ENCODE measurements at regions not wholly inside any gene's neighbourhood (a gene's known extent, or its start where the extent isn't known, plus 50 kb on each side); places are given as distances from the start of the nearest gene placed in this dataset.

DNA sequence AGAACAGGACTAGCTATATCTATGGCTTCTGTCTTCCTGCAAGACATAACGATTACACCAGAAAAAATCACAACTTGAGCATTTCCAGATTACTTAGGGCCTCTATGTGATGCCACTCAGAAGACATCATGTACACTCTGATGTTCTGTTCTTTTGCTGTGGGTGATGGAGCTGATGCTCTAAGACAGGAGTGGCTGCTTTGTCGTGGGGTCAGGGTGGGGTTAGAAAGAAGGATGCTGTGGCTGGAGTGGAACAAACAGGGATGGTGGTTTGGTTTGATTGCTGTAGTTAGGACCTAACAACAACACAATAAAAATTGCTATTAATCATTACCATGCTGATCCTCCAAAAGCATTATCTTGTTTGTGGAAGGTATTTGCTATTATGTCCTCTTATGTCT is 120.3 kb upstream of the ARHGAP20 start:
- H3K4me3 ChIP-seq (ENCODE audit: low read depth in 1 of 2, low read length in 1 of 2) = no peak overlapping the region
- TF ChIP-seq, protein P1, sequence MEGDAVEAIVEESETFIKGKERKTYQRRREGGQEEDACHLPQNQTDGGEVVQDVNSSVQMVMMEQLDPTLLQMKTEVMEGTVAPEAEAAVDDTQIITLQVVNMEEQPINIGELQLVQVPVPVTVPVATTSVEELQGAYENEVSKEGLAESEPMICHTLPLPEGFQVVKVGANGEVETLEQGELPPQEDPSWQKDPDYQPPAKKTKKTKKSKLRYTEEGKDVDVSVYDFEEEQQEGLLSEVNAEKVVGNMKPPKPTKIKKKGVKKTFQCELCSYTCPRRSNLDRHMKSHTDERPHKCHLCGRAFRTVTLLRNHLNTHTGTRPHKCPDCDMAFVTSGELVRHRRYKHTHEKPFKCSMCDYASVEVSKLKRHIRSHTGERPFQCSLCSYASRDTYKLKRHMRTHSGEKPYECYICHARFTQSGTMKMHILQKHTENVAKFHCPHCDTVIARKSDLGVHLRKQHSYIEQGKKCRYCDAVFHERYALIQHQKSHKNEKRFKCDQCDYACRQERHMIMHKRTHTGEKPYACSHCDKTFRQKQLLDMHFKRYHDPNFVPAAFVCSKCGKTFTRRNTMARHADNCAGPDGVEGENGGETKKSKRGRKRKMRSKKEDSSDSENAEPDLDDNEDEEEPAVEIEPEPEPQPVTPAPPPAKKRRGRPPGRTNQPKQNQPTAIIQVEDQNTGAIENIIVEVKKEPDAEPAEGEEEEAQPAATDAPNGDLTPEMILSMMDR (IDR thresholded peaks at IDR 0.05) = no peak
- H3K27ac ChIP-seq = no peak overlapping the region
- no peaks in the 10 kb centered on the region for H3K9me3 ChIP-seq
- H3K27me3 ChIP-seq = no peaks in the 10 kb centered on the region
- H3K36me3 ChIP-seq = no peaks in the 10 kb centered on the region
- H3K4me1 ChIP-seq (ENCODE audit: control insufficient read depth in 1 of 2, insufficient read depth in 1 of 2, low read depth in 1 of 2, low read length in 1 of 2) = no peaks in the 10 kb centered on the region

DNA sequence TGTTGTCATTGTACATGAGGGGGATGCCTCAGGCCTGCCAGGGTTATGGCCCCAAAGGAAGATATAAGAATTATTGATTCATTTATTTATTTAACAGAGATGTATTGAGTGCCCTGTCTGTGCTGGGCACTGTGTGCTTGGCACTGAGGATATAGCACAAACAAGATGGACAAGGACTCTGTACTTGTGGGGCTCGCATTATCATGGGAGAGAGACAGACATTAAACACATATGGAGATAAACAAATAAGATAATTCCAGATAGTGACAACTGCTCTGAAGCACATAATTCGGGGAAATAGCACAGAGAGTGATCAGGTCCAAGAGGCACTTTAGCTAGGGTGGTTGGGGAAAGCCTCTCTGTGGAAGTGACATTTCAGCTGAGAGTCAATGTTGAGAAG is 119.8 kb upstream of the ARHGAP20 start:
- no peak overlapping the region for H3K27ac ChIP-seq
- no peaks in the 10 kb centered on the region for H3K4me1 ChIP-seq (ENCODE audit: control insufficient read depth in 1 of 2, insufficient read depth in 1 of 2, low read depth in 1 of 2, low read length in 1 of 2)
- no peaks in the 10 kb centered on the region for H3K36me3 ChIP-seq
- TF ChIP-seq, protein P1 (IDR thresholded peaks at IDR 0.05) = no peak
- H3K9me3 ChIP-seq = no peaks in the 10 kb centered on the region
- no peak overlapping the region for H3K4me3 ChIP-seq (ENCODE audit: low read depth in 1 of 2, low read length in 1 of 2)
- no peaks in the 10 kb centered on the region for H3K27me3 ChIP-seq

DNA sequence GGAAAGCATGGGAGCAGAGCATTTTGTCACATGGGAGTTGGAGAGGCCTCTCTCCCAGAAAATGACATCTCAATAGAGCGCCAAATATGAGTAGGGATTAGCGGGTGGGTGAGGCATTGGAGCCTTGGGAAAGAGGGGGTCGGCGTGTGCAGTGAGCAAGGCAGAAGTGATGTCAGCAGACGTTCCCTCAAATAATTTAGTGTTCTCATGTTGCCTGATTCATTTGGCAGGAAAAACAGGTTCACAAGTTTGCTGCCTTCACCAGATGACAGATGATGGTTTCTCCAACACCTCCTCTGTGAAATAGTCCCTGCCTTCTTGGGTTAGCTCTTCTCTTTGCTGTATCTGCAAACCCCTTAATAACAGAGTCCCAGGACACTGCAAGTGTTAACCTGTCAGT is 118.5 kb upstream of the ARHGAP20 start:
- no peaks in the 10 kb centered on the region for H3K9me3 ChIP-seq
- no peak overlapping the region for H3K27ac ChIP-seq
- no peaks in the 10 kb centered on the region for H3K27me3 ChIP-seq
- TF ChIP-seq, protein P1 (IDR thresholded peaks at IDR 0.05) = no peak
- H3K4me3 ChIP-seq (ENCODE audit: low read depth in 1 of 2, low read length in 1 of 2) = no peak overlapping the region
- H3K36me3 ChIP-seq = no peaks in the 10 kb centered on the region
- H3K4me1 ChIP-seq (ENCODE audit: control insufficient read depth in 1 of 2, insufficient read depth in 1 of 2, low read depth in 1 of 2, low read length in 1 of 2) = no peaks in the 10 kb centered on the region

DNA sequence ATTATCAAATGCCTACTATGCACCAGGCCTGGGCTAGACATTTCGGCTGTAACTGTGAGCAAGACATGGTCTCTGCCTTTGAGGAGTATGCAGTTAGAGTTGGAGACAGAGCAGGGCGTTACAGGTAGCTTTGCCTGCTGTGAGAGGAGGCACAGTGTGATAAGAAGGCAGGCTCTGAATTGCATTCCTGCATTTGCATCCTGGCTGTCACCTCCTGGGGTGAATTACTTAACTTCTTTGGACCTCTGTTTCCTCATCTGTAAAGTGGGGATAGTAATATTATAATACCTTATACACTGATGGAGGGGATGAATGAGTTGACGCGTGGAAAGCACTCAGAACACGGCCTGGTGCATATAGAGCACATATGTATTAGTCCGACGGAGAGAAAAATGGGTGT is 118.1 kb upstream of the ARHGAP20 start:
- no peaks in the 10 kb centered on the region for H3K4me1 ChIP-seq (ENCODE audit: control insufficient read depth in 1 of 2, insufficient read depth in 1 of 2, low read depth in 1 of 2, low read length in 1 of 2)
- TF ChIP-seq, protein P1 (IDR thresholded peaks at IDR 0.05) = no peak

DNA sequence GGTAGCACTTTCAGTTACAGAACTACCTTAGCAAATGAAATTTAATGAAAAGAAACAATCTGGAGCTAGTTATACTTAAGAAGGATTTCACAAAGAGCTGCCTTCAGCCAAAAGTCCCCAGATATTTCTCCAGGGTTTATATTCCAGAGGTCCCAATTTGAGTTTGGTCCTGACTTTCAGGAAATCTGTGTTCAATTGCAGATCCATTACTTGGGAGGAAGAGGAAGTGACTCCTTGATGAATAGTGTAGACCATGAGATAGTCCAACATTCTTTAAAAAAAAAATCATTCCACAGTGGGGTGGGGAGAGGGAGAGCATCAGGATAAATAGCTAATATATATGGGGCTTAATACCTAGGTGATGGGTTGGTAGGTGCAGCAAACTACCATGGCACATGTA is 117.6 kb upstream of the ARHGAP20 start:
- no peaks in the 10 kb centered on the region for H3K9me3 ChIP-seq
- no peak overlapping the region for H3K4me3 ChIP-seq (ENCODE audit: low read depth in 1 of 2, low read length in 1 of 2)
- H3K4me1 ChIP-seq (ENCODE audit: control insufficient read depth in 1 of 2, insufficient read depth in 1 of 2, low read depth in 1 of 2, low read length in 1 of 2) = no peaks in the 10 kb centered on the region
- TF ChIP-seq, protein P1 (IDR thresholded peaks at IDR 0.05) = no peak
- no peaks in the 10 kb centered on the region for H3K27me3 ChIP-seq
- H3K27ac ChIP-seq = no peak overlapping the region
- no peaks in the 10 kb centered on the region for H3K36me3 ChIP-seq

More for the DNA sequence above, 118.1 kb upstream of the ARHGAP20 start:
- Histone ChIP-seq H3K27me3 (no peaks in the 10 kb centered on the region), H3K27ac (no peak overlapping the region), H3K9me3 (no peaks in the 10 kb centered on the region), H3K36me3 (no peaks in the 10 kb centered on the region), H3K4me3 (ENCODE audit: low read depth in 1 of 2, low read length in 1 of 2) (no peak overlapping the region)

DNA sequence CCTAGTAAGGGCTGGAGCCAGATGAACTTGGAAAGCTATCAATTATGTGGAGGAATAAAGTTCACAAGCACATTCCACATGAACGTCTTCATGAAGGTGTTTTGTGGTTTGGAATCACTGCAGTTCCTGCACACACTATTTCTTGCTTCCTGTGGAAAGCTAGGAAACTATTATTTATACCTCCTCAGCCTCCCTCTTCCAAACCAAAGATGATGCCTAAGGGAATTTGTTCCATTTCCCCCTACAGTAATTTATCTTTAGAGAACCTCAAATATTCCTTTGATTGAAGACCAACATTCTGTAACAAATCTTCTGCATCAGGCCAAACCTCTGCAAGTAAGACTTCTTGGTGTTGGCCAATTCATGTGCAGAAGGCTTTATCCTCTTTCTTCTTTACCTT is 115.8 kb upstream of the ARHGAP20 start:
- Histone ChIP-seq H3K27me3 (no peaks in the 10 kb centered on the region), H3K9me3 (no peaks in the 10 kb centered on the region), H3K36me3 (no peaks in the 10 kb centered on the region), H3K4me1 (ENCODE audit: control insufficient read depth in 1 of 2, insufficient read depth in 1 of 2, low read depth in 1 of 2, low read length in 1 of 2) (no peaks in the 10 kb centered on the region), H3K4me3 (ENCODE audit: low read depth in 1 of 2, low read length in 1 of 2) (no peak overlapping the region), H3K27ac (no peak overlapping the region)
- TF ChIP-seq, protein P1 (IDR thresholded peaks at IDR 0.05) = no peak
